HepG2 (cell line): ENCODE measurements at regions not wholly inside any gene's neighbourhood (a gene's known extent, or its start where the extent isn't known, plus 50 kb on each side); places are given as distances from the start of the nearest gene placed in this dataset.
A peak's percentile ranks its signal among the peaks of the same experiment; 100 is the strongest.

Experiments used
- HDAC2 ChIP-seq: sonication (generic); formaldehyde crosslinking; IDR thresholded peaks from 2 replicates; pipeline ENCODE4 v1.4.0; 2020; ENCODE audit warnings: missing genetic modification reagents
- HNF4A ChIP-seq: sonication (generic); formaldehyde crosslinking; IDR thresholded peaks from 2 replicates; pipeline ENCODE4 v1.4.0; 2020; ENCODE audit warnings: missing genetic modification reagents
- HOXA7 ChIP-seq: sonication (generic); formaldehyde crosslinking; IDR thresholded peaks from 2 replicates; pipeline ENCODE4 v1.8.1; 2022; ENCODE audit warnings: mild to moderate bottlenecking, missing genetic modification reagents, moderate library complexity
- KMT2B ChIP-seq: IDR thresholded peaks from 2 replicates; pipeline ENCODE4 v1.6.1; 2016; ENCODE audit warnings: missing genetic modification reagents, missing compliant biosample characterization
- NFAT5 ChIP-seq: sonication (generic); formaldehyde crosslinking; IDR thresholded peaks from 2 replicates; pipeline ENCODE4 v1.4.0; 2020; ENCODE audit warnings: missing genetic modification reagents
- PTBP1 ChIP-seq: fragments of 200-400 bp; formaldehyde crosslinking; IDR thresholded peaks from 2 replicates; pipeline ENCODE4 v1.6.1; 2018; ENCODE audit warnings: low read length, low read depth; ENCODE audit not compliant: poor library complexity, severe bottlenecking
- RXRA ChIP-seq: sonication (generic); formaldehyde crosslinking; IDR thresholded peaks from 2 replicates; pipeline ENCODE4 v1.5.1; 2020; ENCODE audit warnings: missing genetic modification reagents
- SETDB1 ChIP-seq: sonication (generic); formaldehyde crosslinking; IDR thresholded peaks from 2 replicates; pipeline ENCODE4 v1.5.1; 2020; ENCODE audit warnings: missing genetic modification reagents, mild to moderate bottlenecking, borderline replicate concordance
- SIN3B ChIP-seq: fragments of 150-350 bp; IDR thresholded peaks from 2 replicates; pipeline ENCODE4 v1.6.1; 2014; ENCODE audit warnings: low read length
- TIGD3 ChIP-seq: sonication (generic); formaldehyde crosslinking; IDR thresholded peaks from 2 replicates; pipeline ENCODE4 v1.5.1; 2020; ENCODE audit warnings: mild to moderate bottlenecking, missing genetic modification reagents, borderline replicate concordance
- ZBTB14 ChIP-seq: sonication (generic); formaldehyde crosslinking; IDR thresholded peaks from 2 replicates; pipeline ENCODE4 v1.4.0; 2020; ENCODE audit warnings: missing genetic modification reagents
- ZBTB38 ChIP-seq: sonication (generic); formaldehyde crosslinking; IDR thresholded peaks from 2 replicates; pipeline ENCODE4 v1.5.1; 2020; ENCODE audit warnings: mild to moderate bottlenecking, missing genetic modification reagents
- ZFP36L1 ChIP-seq: sonication (generic); formaldehyde crosslinking; IDR thresholded peaks from 2 replicates; pipeline ENCODE4 v1.8.0; 2022; ENCODE audit warnings: mild to moderate bottlenecking, missing genetic modification reagents, moderate library complexity
- ZNF160 ChIP-seq: sonication (generic); formaldehyde crosslinking; IDR thresholded peaks from 2 replicates; pipeline ENCODE4 v1.8.0; 2022; ENCODE audit warnings: mild to moderate bottlenecking, inconsistent platforms, missing genetic modification reagents
- ZNF230 ChIP-seq: sonication (generic); formaldehyde crosslinking; IDR thresholded peaks from 2 replicates; pipeline ENCODE4 v1.4.0; 2020; ENCODE audit warnings: mild to moderate bottlenecking, missing genetic modification reagents
- ZNF317 ChIP-seq: sonication (generic); formaldehyde crosslinking; IDR thresholded peaks from 2 replicates; pipeline ENCODE4 v1.5.0; 2020; ENCODE audit warnings: mild to moderate bottlenecking, missing genetic modification reagents
- ZNF556 ChIP-seq: sonication (generic); formaldehyde crosslinking; IDR thresholded peaks from 2 replicates; pipeline ENCODE4 v1.4.0; 2020; ENCODE audit warnings: mild to moderate bottlenecking, missing genetic modification reagents, borderline replicate concordance

- TF ChIP-seq HOXA7 (CRISPR knock-in tag) (peak; percentile 57; the same call in 1 of the 2 replicates), ZNF230 (CRISPR knock-in tag) (peak; percentile 78; the same call in 1 of the 2 replicates), ZFP36L1 (no peak), ZBTB38 (CRISPR knock-in tag) (peak; percentile 91), HNF4A (CRISPR knock-in tag) (no peak), TIGD3 (CRISPR knock-in tag) (peak; percentile 86; the same call in 1 of the 2 replicates), ZNF317 (peak; percentile 70; the same call in 1 of the 2 replicates), NFAT5 (peak; percentile 92), KMT2B (CRISPR knock-in tag) (peak; percentile 92), SIN3B (no peak), ZNF160 (CRISPR knock-in tag) (peak; percentile 82), ZBTB14 (CRISPR knock-in tag) (peak; percentile 78), RXRA (peak; percentile 88), HDAC2 (CRISPR knock-in tag) (peak; percentile 88), SETDB1 (CRISPR knock-in tag) (no peak), ZNF556 (CRISPR knock-in tag) (peak; percentile 80; the same call in 1 of the 2 replicates), PTBP1 (peak; percentile 93)
Measured at GRCh38 chr16:21501869-21502667, 97.3 kb upstream of the METTL9 start (continued).
